ENCODE measurements at regions not wholly inside any gene's neighbourhood (a gene's known extent, or its start where the extent isn't known, plus 50 kb on each side); places are given as distances from the start of the nearest gene placed in this dataset.
"Not testable (repeated sequence)": the region's sequence is repeated elsewhere in the genome, so short reads cannot be mapped to it uniquely, and the experiment has no call there.

DNA sequence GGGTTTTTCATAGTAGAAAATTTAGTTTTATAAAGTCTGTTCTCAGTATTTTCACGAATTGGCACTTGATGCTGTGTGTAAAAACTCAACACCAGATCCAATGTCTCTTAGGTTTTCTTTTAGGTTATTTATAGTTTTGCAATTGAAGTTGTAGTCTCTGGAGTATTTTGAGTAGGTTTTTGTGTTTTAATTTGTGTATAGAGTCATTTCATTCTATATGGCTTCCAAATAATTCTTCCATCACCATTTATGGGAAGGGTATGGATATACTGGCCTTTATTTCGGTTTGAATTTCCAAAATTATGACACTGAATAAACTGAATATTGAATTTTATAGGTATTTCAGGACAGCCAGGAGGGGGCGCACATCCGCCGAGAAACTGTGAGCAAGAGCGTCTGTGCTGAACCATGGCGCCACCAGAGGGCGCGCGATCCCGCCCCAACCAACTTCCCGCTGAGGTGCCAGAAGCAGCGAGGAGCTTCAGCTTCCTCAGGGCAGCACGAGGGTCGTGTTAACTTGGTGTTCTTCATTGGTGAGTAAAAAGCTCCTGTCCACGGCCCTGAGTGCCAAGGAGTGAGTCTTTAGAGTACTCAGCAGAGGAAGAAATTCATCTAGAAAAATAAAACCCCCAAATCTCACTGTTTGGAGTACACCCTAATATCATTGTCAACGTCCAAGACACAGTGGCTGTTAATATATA, 207.5 kb downstream of the LMLN start:
- intact Hi-C loops (cut with micrococcal nuclease); H3K4me3 Mint-ChIP-seq; H3K27me3 Mint-ChIP-seq (ENCODE audit: low read depth in 2 of 2); H3K4me3 ChIP-seq (ENCODE audit: low read length); H3K36me3 Mint-ChIP-seq; H3K4me1 ChIP-seq (ENCODE audit: control insufficient read depth, insufficient read depth, low read length); H3K9me3 Mint-ChIP-seq; H3K27ac Mint-ChIP-seq; H3K4me1 Mint-ChIP-seq; ATAC-seq; H3K27ac ChIP-seq (ENCODE audit: low read length); H3K27me3 ChIP-seq (ENCODE audit: control insufficient read depth, insufficient read depth, low read length); H3K9me3 ChIP-seq (ENCODE audit: control insufficient read depth, insufficient read depth, low read length); H3K36me3 ChIP-seq (ENCODE audit: control insufficient read depth, insufficient read depth, low read length): not testable (repeated sequence)
- TF ChIP-seq, protein P1, sequence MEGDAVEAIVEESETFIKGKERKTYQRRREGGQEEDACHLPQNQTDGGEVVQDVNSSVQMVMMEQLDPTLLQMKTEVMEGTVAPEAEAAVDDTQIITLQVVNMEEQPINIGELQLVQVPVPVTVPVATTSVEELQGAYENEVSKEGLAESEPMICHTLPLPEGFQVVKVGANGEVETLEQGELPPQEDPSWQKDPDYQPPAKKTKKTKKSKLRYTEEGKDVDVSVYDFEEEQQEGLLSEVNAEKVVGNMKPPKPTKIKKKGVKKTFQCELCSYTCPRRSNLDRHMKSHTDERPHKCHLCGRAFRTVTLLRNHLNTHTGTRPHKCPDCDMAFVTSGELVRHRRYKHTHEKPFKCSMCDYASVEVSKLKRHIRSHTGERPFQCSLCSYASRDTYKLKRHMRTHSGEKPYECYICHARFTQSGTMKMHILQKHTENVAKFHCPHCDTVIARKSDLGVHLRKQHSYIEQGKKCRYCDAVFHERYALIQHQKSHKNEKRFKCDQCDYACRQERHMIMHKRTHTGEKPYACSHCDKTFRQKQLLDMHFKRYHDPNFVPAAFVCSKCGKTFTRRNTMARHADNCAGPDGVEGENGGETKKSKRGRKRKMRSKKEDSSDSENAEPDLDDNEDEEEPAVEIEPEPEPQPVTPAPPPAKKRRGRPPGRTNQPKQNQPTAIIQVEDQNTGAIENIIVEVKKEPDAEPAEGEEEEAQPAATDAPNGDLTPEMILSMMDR (IDR thresholded peaks at IDR 0.05), result peak; percentile 86
- WGBS (ENCODE audit: insufficient coverage), result 4% methylated on average over 12 of the region's 17 CpGs
- peak; percentile 68 to 69 for DNase-seq

DNA sequence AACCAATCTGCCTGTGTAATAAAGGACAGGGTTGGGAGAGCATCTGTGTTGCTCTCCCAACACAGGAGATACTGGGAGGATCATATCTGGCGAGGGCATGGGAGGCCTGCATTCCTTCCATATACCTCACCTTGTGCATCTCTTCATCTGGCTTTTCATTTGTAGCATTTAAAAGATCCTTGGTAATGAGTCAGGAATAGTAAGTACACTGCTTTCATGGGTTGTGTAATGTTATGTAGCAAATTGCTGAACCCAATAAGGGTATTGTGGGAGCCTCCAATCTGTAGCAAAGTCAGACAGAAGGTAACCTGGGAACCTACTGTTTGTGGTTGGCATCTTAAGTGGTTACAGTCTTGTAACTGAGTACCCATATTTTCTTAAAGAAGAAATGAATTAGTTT, 210.8 kb downstream of the LMLN start:
- no CpG with 5 or more reads among the region's 1 CpG for WGBS (ENCODE audit: insufficient coverage)
- H3K27me3 Mint-ChIP-seq (ENCODE audit: low read depth in 2 of 2); H3K36me3 Mint-ChIP-seq; H3K4me3 ChIP-seq (ENCODE audit: low read length); H3K36me3 ChIP-seq (ENCODE audit: control insufficient read depth, insufficient read depth, low read length); intact Hi-C loops (cut with micrococcal nuclease); DNase-seq; H3K9me3 Mint-ChIP-seq; H3K4me3 Mint-ChIP-seq; H3K9me3 ChIP-seq (ENCODE audit: control insufficient read depth, insufficient read depth, low read length); H3K4me1 Mint-ChIP-seq; ATAC-seq; H3K27ac Mint-ChIP-seq; H3K4me1 ChIP-seq (ENCODE audit: control insufficient read depth, insufficient read depth, low read length); H3K27ac ChIP-seq (ENCODE audit: low read length); H3K27me3 ChIP-seq (ENCODE audit: control insufficient read depth, insufficient read depth, low read length): not testable (repeated sequence)

DNA sequence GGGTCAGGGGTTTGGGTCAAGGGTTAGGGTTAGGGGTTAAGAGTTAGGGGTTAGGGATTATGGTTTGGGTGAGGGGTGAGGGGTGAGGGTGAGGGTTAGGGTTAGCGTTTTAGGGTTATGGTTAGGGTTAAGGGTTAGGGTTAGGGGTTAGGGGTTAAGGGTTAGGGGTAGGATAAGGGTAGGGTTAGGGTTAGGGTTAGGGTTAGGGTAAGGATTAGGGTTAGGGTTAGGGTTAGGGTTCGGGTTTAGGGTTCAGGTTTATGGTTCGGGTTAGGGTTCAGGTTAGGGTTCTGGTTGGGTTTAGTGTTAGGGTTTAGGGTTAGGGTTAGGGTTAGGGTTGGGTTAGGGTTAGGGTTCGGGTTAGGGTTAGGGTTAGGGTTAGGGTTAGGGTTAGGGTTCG, 213.1 kb downstream of the LMLN start:
- H3K27me3 ChIP-seq (ENCODE audit: control insufficient read depth, insufficient read depth, low read length); H3K4me3 ChIP-seq (ENCODE audit: low read length); H3K27ac ChIP-seq (ENCODE audit: low read length); H3K9me3 Mint-ChIP-seq; H3K27me3 Mint-ChIP-seq (ENCODE audit: low read depth in 2 of 2); H3K4me1 Mint-ChIP-seq; H3K4me1 ChIP-seq (ENCODE audit: control insufficient read depth, insufficient read depth, low read length); H3K36me3 ChIP-seq (ENCODE audit: control insufficient read depth, insufficient read depth, low read length); DNase-seq; ATAC-seq; H3K4me3 Mint-ChIP-seq; H3K9me3 ChIP-seq (ENCODE audit: control insufficient read depth, insufficient read depth, low read length); H3K27ac Mint-ChIP-seq; H3K36me3 Mint-ChIP-seq; intact Hi-C loops (cut with micrococcal nuclease): not testable (repeated sequence)
- WGBS (ENCODE audit: insufficient coverage), result 82% methylated on average over 5 of the region's 5 CpGs

DNA sequence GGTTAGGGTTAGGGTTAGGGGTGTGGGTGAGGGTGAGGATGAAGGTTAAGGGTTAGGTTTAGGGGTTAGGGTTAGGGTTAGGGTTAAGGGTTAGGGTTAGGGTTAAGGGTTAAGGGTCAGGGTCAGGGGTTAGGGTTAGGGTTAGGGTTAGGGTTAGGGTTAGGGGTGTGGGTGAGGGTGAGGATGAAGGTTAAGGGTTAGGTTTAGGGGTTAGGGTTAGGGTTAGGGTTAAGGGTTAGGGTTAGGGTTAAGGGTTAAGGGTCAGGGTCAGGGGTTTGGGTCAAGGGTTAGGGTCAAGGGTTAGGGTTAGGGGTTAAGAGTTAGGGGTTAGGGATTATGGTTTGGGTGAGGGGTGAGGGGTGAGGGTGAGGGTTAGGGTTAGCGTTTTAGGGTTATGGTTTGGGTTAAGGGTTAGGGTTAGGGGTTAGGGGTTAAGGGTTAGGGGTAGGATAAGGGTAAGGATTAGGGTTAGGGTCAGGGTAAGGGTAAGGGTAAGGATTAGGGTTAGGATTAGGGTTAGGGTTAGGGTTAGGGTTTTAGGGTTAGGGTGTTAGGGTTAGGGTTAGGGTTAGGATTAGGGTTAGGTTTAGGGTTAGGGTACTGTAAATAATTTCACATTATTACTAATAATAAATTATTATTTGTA, 214.0 kb downstream of the LMLN start:
- H3K36me3 ChIP-seq (ENCODE audit: control insufficient read depth, insufficient read depth, low read length); H3K9me3 Mint-ChIP-seq; H3K27ac Mint-ChIP-seq; H3K4me1 Mint-ChIP-seq; DNase-seq; ATAC-seq; H3K27me3 ChIP-seq (ENCODE audit: control insufficient read depth, insufficient read depth, low read length); H3K4me3 Mint-ChIP-seq; H3K36me3 Mint-ChIP-seq; H3K4me1 ChIP-seq (ENCODE audit: control insufficient read depth, insufficient read depth, low read length); H3K9me3 ChIP-seq (ENCODE audit: control insufficient read depth, insufficient read depth, low read length); intact Hi-C loops (cut with micrococcal nuclease); H3K27ac ChIP-seq (ENCODE audit: low read length); H3K4me3 ChIP-seq (ENCODE audit: low read length); H3K27me3 Mint-ChIP-seq (ENCODE audit: low read depth in 2 of 2): not testable (repeated sequence)
- 100% methylated on average over 1 of the region's 1 CpG for WGBS (ENCODE audit: insufficient coverage)
